GM18508 (cell line): ENCODE measurements at regions not wholly inside any gene's neighbourhood (a gene's known extent, or its start where the extent isn't known, plus 50 kb on each side); places are given as distances from the start of the nearest gene placed in this dataset.

Experiments
- ATAC-seq: cut with Tn5 transposase; IDR thresholded peaks from one replicate; pipeline ENCODE4 v1.9.1; 2021; ENCODE audit warnings: moderate number of reproducible peaks; ENCODE audit not compliant: insufficient read depth, unreplicated experiment

DNA sequence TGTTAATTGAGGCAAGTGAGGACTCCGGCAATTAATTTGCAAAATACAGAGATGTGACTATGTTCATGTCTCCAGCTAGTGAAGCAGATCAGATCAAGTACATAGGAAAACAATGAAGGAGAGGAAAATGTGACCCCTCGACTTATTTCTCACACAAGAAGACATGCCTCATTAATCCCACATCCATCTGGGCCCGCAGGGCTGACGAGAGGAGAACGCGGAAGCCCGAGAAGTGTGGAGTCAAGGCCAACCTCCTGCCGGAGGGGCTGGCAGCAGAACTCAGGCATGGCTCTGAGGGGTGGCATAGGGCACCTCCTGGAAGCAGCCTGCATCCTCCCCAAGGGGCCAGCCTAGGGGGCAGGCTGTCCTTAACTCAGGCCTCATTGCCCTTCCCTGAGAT, 54.4 kb downstream of the ZNF503 start:
- ATAC-seq = no peak

DNA sequence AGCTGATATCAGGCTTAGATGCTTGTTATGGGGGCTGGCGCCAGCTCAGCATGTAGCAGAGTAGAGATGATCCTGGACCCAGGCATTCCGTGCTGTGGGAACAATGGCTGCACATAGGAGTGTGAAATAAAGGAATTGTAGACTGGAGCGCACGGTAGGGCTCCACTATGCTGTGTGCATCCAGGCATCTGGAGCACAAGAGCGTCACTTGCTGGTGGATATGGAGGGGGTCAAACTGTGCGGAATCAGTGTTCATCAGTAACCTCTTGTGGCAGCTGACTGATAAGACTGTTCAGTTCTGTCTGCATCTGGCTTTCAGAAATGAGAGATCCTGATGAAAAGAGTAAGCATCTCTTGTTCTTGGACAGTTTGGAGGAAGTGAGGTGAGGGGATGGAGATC, 55.8 kb downstream of the ZNF503 start:
- no peak for ATAC-seq

- ATAC-seq = no peak
These were observed 57.4 kb downstream of the ZNF503 start for GRCh38 chr10:75344170-75344569.

DNA sequence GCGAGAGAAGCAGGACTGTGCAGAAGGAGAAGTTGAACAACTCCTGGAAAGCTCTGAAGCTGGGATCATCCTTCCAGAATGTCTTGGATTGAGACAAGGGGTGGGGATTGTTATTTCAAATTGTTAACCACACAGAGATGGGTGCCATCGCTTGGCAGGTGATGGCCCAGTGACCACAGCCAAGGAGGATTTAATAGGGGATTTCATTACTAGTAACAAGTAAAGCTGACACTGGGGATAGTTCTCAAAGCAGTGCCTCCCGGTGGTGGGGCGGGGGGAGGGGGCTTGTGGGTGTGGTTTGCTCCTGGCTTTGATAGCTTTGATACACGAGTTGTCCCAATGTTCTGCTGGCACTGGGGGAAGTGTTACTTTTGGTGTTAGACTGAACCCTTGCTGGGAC, 59.2 kb downstream of the ZNF503 start:
- ATAC-seq = no peak

GRCh38 chr10:75335983-75336382, 65.6 kb downstream of the ZNF503 start:
- ATAC-seq = peak; percentile 88

- ATAC-seq = no peak
These were observed 66.4 kb downstream of the ZNF503 start for GRCh38 chr10:75335191-75335590.

DNA sequence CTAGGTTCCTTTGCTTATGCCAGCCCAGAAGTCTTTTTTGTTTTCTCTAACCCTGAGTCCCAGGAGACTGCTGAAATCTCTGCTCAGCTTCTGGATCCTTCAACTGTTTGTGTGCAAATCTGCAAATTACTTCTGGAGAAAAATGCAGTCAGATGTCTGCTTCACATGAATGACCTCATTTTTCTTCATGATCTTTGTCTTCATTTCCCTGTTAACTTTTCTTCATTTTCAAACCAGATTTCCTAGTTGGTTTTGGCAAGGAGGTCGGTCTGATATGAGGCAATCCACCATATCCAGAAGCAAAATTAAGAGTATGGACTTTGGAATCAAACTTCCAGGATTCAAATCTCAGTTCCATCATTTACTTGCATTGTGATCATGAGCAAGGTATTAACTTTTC, 66.8 kb downstream of the ZNF503 start:
- ATAC-seq = no peak

DNA sequence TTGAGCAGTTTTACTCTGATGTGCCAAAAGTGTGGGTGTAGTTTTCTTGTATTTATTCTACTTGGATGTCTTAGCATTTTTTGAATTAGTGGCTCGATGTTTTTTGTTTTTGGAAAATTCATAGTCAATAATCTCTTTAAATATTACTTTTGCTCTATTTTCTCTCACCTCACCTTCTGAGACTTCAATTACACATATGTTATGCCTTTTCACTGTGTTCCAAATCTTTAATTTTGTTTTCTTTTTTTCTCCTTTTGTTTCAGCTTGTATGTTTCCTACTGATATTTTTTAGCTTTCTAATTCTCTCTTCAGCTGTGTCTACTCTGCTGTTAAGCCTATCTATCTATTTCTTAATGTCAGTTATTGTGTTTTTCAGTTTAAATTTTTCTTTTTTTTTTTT, 69.5 kb downstream of the ZNF503 start:
- ATAC-seq = no peak

GRCh38 chr10:75331081-75331480, 70.5 kb downstream of the ZNF503 start:
- ATAC-seq = no peak

GRCh38 chr10:75329190-75329745, 72.3 kb downstream of the ZNF503 start:
- ATAC-seq = no peak

GRCh38 chr10:75326306-75326705, 75.3 kb downstream of the ZNF503 start:
- ATAC-seq = no peak

GRCh38 chr10:75319274-75319673, 82.3 kb downstream of the ZNF503 start:
- no peak for ATAC-seq

GRCh38 chr10:75314570-75314969, 78.8 kb upstream of the COMTD1 start:
- ATAC-seq = no peak

DNA sequence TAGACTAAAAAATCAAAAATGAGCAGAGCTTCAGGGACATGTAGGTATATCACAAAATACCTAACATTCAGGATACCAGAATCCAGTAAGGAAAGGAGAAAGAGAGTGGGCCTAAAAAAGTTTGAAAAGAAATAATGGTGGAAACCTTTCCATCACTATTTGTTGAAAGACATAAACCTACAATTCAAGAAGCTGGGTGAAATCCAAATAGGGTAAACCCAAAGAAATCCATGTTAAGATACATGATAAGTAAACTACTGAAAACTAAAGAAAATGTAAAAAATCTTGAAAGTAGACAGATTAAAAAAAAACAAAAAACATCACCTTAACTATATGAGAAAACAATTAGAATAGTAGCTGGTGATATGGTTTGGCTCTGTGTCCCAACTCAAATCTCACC, 76.7 kb upstream of the COMTD1 start:
- no peak for ATAC-seq

- no peak for ATAC-seq
These were observed 69.9 kb upstream of the COMTD1 start for GRCh38 chr10:75305675-75306074.

- ATAC-seq = no peak
These were observed 69.1 kb upstream of the COMTD1 start for GRCh38 chr10:75304741-75305390.

DNA sequence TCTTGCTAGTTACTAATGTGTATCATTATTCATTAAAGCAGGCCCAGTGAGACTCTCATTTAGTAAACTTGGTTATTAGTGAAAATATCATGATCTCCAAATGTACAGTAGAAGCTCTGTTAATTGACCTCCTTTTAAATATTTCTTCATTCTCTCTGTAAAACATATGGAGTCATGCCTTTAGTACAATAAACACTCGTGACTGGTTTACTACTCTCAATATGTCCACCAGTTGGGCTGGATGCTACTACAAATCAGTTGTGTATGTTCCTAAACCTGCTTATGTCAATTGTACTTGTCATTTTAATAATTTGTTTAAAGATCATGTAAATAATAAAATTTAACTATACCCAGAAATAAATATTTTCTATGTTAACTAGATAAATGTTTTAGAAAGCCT, 68.6 kb upstream of the COMTD1 start:
- ATAC-seq = no peak

DNA sequence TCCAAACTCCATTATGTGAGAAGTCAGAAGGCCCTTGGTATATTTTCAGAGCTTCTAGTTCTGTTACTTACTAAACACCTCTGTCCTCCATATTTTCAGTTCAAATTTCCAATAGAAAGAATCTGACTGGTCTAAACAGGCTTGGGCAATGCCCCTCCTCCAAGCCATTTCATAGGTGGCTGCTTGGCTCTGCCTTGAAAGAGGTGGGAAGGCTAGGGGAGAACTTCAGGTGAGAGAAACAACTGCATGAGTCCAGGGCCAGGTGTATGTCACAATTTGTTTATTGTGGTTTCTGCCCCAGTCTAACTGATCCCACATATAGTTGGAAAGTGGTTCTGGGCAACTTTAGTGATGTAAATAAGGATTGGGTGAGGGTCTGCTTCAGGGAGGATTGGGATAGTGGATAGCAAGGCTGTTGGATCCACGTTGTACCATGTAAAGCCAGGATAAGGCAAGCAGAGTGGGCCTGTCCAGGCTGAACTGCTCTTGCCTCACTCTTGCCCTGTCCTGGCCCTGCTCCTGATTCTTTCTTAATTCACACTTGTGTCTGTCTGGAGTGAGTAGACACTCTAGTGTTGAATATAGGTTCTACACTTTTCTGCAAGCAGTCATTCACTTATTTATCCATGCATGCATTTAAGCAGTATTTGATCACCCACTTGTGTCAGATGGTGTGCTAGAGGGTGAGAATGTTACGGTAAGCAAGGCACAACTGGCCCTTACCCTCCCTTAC, 67.5 kb upstream of the COMTD1 start:
- no peak for ATAC-seq

DNA sequence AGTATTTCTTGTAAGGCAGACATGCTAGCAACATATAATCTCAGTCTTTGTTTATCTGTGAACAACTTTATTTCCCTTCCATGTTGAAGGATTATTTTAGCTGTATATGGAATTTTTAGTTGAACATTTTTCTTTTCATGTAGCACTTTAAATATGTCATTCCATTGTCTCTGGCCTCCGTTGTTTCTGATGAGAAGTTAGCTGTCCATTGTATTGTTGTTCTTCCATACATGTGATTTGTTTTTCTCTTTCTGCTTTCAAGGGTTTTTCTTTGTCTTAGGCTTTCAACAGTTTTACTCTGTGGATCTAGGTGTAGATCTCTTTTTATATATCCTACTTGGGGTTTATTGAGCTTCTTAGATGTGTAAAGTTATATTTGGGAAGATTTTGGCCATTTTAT, 66.3 kb upstream of the COMTD1 start:
- no peak for ATAC-seq

DNA sequence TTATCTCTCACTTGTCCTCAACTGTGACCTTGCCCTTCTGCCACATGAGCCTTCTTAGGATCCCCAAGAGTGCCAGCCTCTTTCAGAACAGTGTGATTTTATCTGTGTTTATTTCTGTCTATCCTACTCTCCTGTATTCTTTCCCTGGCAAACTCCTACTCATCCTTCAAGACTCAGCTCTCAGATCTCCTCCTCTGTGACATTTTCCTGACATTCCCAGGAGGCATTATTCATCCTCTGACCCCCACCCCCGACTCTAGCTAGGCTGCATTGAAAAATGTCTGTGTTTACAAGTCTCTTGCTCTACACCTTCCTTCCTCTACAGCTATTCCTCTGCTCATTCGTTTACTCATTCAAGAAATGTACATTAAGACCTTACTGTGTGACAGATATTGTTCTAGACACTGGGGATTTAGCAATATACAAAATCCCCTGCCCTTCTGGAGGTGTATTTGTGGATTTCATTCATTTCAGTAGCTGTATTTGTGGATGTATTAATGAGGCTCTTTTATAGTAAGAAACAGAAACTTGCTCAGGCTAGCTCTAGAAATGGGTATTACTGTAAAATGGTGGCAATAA, 61.4 kb upstream of the COMTD1 start:
- ATAC-seq = no peak

GRCh38 chr10:75295868-75296441, 60.2 kb upstream of the COMTD1 start:
- no peak for ATAC-seq
